Right renal cortex interstitium (tissue), 3 donors: ENCODE measurements at regions not wholly inside any gene's neighbourhood (a gene's known extent, or its start where the extent isn't known, plus 50 kb on each side); places are given as distances from the start of the nearest gene placed in this dataset.

ENCODE experiments used
- DNase-seq, 3 donors: peaks; one replicate each; pipeline ENCODE4 v3.0.0-alpha.2; 2013; ENCODE audit warnings: low read depth in 3 of 3, low spot score in 2 of 3

DNA sequence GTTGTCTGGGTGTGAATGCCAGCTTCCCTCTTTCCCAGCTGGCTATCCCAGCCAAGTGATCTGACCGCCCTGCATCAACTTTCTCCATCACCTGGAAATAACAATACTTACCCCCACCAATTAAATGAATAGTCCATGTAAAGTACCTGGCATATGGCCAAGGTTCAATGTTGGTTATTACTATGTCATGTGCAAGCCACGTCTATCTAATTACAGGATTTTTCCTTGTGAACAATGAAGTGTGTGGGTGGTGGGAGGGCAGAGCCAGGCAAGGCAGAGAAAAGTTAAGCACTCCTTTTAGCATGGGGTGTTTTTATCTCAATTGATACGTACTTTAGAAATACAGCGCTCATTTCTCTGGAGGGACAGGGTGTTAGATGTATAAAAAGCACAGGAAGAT lies 121.1 kb downstream of the NHLRC3 start:
- no peak for DNase-seq

GRCh38 chr13:39159846-39160370 lies 121.7 kb downstream of the NHLRC3 start:
- no peak for DNase-seq

DNA sequence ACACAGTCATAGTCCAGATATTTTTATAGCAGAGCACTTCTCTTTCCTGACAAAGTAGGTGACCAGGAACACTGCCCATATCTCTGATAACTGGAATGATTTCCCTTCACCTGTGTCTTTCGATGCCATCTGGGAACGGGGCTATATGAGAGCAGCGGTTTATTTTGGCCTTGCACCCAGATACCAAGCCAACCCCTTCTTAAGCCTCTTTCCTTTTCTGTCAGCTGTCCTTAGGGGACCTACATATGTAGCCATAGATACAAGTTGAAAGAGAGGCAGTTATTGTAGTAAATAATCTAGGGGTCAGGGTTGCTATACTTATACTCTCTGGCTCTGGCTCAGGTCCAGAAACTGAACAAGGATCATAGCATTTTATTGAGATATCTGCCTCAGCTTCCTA lies 128.8 kb downstream of the NHLRC3 start:
- DNase-seq = no peak

GRCh38 chr13:39170711-39171110 lies 132.5 kb downstream of the NHLRC3 start:
- no peak for DNase-seq

DNA sequence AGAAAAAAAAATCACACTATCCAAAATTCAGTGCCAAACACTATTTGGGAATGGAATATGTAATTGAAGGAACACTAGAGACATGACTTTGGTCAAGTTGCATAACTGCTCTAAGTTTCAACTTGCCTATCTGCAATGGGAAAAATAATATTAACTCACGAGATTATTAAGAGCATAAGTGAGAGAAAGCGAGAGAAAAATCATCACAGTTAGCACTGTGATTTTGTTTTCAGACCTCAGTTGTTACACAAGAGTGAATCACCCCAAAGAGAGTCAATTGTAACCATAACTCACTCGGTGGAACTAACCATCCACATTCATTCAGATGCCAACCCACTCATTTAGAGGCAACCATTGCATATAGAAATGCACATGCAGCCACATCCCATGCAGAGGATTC lies 147.1 kb downstream of the NHLRC3 start:
- DNase-seq = no peak

DNA sequence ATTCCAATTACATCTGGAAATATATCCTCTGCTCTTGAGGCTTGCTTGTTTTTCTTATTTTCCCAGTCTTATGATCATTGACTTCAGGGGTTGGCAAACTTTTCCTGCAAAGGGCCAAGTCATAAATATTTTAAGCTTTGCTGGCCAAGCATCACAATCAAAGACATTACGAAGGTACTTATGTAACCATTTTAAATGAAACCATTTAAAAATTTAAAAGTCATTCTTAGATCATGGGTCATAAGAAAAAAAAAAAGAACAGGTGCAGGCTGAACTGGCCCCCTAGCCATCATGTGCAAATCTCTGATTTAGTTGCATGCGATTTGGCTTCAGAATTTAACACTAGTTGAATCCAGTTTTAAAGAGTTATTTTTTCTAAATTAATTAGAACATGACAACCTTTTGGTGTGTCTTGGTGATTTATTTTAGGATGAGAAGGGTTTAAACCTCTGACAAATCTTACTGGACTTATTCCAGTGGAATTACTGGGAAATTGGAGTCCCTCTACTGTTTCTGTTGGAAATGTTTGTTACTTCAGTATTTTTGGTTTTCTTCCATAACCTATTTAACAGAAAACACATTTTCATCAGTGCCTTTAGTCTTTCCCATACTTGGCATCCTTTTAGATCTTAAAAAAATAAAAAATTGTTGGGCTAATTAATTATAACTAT lies 148.1 kb downstream of the NHLRC3 start:
- no peak for DNase-seq

GRCh38 chr13:39189778-39190177 lies 151.5 kb downstream of the NHLRC3 start:
- no peak for DNase-seq

DNA sequence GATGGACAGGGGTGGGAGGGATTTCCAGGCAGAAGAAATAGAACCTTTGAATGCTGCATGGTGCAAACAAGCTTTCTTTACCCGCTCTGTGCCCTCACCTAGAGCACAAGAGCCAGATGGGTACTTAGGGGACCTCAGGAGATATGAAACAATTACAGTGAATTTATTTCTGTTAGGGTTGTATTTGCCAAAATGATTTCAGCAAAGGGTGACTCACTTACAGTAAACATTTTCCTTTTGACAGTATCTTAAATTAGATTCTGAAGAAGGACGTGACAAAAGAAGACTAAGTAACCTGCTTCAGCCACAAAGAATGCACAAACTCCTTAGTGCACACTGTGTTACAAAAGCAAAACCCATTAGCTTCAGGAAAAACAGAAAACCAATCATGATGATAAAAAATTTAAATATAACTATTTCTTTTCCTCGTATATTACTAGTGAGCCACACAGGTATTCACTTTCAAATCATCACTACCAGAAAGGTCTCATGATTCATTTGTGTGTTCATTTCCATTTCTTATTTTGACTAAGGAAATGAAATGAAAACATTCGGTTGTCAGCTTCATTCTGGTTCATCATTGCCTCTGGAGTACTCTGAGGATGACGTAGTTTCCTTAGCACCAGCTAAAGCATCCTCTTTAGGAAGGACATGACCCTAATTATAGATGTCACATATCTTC lies 158.8 kb downstream of the NHLRC3 start:
- no peak for DNase-seq

DNA sequence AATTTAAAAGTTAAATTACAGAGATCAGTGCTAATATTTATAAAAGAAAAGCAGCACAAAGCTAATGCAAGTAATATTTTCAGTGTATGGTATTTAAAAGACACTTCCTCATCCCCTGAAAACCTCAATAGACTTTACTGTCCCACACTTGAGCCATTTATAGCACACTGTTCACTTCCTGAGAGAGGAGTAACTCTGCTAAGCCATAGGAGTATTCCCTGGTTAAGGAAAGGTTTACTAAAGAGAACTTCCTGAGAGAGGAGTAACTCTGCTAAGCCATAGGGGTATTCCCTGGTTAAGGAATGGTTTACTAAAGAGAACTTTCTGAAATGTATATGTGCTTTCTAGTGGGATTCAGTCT lies 159.4 kb downstream of the NHLRC3 start:
- DNase-seq = no peak

GRCh38 chr13:39200249-39200910 lies 162.1 kb downstream of the NHLRC3 start:
- DNase-seq = no peak

GRCh38 chr13:39201180-39201579 lies 162.9 kb downstream of the NHLRC3 start:
- DNase-seq = no peak

DNA sequence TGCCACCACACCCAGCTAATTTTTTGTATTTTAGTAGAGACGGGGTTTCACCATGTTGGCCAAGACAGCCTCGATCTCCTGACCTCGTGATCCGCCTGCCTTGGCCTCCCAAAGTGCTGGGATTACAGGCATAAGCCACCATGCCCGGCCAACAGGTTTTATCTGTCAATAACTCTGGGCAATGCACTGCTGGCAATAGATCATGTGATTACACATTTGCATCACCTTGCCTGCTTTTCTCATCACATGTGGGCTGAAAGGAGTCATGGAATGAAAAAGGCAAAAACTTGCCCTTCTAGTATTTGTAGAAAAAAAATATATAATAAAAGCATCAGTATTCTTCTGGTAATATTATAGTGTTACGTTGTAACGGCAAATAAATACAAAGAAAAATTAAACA lies 164.5 kb downstream of the NHLRC3 start:
- DNase-seq = no peak

- DNase-seq = no peak
Measured at GRCh38 chr13:39208636-39209035, 170.4 kb downstream of the NHLRC3 start.

DNA sequence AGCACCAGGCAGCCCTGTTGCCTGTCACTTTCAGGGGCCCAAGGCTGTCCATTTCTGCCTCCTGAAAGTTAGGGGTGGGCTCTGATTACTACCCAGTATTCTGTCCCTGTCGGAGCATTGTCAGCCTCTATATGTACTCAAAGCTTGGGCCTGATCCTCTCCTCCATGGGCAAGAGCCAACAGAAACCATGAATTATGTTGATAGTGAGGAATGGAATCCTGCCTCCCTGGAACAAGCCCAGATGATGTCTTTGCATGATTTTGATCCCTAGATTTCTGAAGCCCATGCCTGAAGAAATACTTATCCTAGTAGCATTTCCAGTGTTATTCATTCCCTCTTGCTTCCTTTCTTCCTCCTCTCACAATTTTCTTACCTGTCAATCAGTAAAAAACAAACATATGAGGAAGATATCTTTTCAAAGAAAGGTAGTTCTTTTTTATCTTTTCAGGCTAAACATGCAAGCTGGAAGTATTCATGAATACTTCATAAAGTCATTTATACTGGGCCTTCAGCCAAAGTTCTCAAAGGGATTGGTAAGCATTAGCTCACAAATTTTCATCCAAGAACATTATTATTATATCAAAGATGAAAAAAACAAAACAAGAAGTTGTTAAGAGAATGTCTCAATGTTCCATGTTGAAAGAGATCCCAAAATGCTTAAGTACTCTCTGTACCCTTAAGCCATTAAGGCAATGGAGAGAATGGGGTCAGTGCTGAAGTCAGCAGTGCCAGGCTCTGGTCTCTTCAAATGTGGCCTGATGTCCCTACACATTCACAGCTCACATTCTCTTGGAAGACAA lies 171.7 kb downstream of the NHLRC3 start:
- no peak for DNase-seq

DNA sequence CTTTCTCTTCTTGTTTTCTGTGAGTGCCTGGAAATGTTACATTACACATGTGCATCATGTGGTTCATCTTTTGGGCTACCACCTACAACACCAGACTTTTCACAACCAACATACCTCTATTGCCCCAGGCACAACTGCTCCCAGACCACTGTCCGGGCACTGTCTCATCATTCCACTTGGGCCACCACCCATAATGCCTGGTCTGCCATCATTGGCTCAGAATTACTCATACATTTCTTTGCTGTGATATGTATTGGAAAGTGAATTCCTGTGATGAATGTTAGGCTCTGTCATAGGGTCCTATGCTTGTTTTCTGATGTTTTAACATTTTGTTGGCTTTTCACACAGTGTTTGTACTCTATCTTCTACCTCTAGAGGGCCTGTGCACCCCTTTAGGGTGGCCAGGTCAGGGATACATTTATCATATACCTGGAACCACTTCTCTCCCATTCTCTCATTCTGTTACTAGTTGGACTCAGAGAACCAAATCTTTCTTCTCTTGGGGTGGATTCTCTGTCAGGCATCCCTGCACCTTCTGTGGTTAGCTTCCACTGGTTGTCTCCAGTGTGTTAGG lies 172.8 kb downstream of the NHLRC3 start:
- DNase-seq = no peak

GRCh38 chr13:39215971-39216370 lies 177.7 kb downstream of the NHLRC3 start:
- no peak for DNase-seq

DNA sequence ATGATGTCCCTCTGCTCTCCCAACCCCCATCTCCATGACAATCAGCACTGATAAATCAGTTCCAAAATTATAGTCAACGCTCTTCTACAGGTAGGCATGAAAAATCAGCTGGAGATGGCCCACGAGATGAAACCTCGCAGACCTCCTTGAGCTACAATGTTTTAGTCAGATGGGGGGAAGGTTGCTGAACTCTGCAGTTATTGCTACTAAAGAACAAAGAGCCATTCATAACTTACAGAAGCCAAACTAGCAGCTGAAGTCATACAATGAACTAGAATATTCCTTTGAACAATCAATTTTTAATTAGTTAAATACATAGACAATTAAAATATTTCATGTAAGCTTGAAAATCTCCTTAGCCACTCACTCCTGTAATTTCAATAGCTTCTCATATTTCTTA lies 179.2 kb downstream of the NHLRC3 start:
- no peak for DNase-seq

DNA sequence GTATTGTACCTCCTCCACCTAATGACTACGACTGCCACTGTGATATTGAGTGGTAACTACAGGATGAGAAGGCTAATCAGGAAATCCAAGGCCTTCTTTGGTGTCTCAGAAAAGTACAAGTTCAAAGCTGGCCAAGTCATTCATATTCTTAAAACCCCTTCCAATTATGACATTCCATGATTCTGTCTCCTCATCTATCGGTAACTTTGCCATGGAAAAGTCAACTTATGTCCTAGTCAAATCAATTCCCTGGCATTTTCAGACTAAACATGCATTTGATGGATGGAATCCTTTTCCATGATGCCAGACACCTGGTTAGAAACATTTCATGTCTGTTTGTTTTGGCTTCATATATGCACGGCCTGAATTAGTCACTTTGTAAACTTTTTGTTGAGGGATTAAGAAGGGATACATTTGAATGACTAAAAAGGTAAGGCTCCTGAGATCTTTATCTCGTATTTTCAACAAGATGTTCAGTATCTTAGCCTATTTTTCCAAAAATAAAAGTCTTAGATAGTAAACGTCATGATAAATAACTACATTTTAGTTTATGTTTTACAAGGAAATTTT lies 186.5 kb downstream of the NHLRC3 start:
- no peak for DNase-seq

DNA sequence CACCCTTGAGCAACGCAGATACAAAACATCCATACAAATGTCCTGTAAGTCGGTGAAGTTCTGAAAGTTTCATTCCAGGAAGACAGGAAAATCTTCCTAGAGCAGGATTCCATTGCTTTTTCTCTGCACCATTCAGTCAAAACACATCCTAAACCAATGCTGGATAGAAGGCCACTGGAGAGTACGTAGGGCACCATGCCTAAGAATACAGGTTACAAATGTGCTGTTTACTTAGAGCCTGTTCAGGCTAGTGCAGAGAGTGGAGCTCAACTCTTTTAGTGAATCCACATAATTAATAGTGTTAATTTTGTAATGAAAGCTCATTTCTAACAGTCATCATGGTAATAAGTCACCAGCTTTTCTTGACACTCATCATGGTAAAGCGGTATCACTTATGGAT lies 187.6 kb downstream of the NHLRC3 start:
- no peak for DNase-seq

DNA sequence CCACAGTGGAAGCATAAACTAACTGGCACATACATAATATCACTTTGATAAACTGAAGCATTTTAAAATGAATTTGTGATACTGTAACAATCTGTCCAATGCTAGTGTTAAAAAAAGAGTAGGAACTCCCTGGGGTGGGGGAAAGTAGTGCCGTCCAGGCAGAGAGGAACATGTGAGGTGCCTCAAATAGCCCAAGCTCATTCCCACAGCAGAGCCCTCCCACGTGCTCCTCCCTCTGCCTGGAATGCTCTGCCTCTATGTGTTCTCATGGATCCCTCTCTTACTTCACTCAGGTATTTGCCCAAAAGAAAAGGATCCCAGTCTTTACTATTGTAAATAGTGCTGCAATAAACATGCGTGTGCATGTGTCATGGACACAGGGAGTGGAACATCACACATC lies 188.1 kb downstream of the NHLRC3 start:
- no peak for DNase-seq
